NCI-H2107 treated with DMSO at 0.1 percent for 48 hours (cell line): ENCODE measurements at regions not wholly inside any gene's neighbourhood (a gene's known extent, or its start where the extent isn't known, plus 50 kb on each side); places are given as distances from the start of the nearest gene placed in this dataset.
"Not testable (repeated sequence)": the region's sequence is repeated elsewhere in the genome, so short reads cannot be mapped to it uniquely, and the experiment has no call there.

Experiments used
- DNase-seq: peaks from one replicate; lab custom pipeline; 2025; ENCODE audit not compliant: unreplicated experiment; lab: John Stamatoyannopoulos, UW

DNA sequence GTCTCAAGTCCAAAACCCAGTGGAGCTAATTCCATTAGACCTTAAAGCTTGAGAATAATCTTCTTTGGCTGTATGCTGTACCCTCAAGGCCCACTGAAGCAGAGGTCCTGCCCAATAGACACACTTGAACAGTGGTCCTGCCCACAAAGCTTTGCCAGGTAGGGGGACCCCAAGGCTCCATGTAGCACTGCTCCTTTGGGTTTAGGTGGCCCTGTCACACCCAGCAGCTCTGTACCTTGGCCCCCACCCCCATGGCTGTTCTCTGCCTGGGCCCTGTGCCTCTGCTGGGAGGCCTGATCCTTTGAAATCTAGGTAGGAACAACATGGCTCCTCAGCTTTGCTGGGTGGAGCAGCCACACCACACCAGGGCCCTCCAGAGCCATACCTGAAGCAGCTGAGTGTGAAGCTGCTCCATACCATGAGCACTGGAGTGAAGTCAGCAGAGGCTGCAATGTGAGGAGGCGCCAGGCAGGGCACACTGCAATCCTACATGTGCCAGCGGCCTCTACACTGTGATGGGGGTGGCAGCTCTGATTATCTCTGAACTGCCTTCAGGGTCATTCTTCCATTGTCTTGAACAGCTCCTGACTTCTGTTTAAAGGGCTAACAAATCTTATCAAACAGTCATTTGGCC lies 188.0 kb upstream of the CCDC54 start:
- no peak for DNase-seq

DNA sequence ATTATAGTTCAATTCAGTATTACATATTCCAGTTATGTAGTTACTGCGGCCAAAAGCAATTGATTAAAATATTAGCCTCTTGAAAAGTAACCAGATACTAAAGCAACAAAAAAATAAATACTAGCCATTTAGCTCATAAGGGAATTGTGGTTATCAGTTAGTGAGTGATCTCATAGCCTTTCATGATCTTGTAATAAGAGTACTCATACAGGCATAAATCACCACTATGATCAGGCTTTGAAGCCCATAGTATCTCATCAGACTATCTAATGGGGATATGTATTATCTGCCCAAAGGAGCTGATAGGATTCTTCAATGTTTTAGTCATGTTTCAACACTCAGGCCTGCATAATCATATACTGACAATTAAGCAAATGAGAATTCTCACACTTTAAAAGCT lies 184.1 kb upstream of the CCDC54 start:
- DNase-seq = no peak

DNA sequence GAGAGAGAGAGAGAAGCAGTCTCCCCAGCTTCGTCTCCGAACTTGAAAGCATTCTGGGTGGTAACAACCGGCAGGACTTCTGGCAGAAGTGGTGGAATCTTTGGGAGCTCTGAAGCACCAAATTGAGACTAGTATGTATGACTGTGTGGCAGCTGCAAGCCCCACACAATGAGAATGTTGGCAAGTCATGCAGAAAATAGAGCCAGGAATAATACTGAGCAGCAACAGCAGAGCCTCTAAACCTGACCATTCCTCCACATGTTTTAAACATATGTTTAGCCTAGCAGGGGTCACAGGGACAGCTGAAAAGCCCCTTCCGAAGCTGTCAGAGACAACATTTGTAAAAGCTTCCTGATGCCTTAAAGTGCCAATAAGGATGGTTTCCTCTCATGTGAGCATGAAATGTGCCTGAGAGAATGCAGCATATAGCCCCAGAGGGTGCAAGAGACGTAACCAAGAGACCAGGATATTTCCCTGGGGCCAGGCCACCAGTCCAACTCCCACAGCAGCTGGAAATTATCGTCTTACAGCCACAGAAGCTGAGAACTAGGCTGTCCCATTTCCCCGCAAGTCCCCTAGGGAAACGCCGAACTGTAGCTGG lies 178.6 kb upstream of the CCDC54 start:
- no peak for DNase-seq

DNA sequence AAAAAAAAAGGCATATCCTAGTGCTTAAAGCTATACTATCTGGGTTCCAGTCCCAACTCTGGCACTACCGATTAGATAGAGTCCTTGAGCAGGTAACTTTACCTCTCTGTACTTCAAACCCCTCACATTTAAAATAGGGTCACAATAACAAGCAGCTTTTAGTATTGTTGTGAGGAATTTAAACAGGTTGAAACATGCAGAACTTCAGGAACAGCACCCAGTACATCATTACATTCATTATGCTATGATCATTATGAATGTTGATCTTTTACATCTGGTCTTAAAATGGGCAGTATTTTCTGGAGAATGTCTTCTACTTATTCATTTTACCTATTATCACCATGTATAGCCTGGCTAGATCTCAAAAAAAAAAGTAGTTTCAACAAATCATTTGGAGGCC lies 176.1 kb upstream of the CCDC54 start:
- no peak for DNase-seq

DNA sequence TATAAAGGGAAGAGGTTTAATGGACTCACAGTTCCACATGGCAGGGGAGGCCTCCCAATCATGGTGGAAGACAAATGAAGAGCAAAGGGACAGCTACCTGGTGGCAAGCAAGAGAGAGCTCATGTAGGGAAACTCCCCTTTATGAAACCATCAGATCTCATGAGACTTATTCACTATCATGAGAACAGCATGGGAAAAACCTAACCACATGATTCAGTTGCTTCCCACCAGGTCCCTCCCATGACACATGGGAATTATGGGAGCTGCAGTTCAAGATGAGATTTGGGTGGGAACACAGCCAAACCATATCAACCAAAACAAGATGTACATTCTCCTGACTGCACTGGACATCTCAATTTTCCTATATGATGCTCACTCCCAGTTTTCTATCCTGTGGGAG lies 174.4 kb upstream of the CCDC54 start:
- not testable (repeated sequence) for DNase-seq

DNA sequence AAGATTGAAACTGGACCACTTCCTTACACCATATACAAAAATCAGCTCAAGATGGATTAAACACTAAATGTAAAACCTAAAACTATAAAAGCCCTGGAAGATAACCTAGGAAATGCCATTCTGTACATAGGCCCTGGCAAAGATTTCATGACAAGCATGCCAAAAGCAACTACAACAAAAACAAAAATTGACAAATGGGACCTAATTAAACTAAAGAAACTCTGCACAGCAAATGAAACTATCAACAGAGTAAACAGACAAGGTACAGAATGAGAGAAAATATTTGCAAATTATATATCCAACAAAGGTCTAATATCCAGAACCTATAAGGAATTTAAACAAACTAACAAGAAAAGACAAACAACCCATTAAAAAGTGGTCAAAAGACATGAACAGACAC lies 173.1 kb upstream of the CCDC54 start:
- no peak for DNase-seq

DNA sequence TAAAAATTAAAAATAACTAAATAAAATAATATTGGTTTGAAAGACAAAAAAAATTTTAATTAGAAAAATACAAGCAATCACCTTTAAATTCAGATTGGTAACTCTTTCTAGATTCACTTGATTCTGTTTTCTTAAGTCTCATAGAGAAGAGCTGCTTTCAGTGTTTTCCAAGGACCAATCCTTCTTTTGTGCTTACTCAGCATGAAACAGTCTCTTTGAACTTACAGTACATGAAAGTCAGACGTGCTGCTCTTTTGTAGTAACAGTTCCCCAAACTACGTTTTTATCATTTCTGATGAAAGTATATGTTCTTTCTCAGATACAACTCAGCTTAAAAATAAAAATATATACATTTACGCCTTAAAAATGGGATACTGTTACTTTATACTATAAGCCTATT lies 171.9 kb upstream of the CCDC54 start:
- no peak for DNase-seq

DNA sequence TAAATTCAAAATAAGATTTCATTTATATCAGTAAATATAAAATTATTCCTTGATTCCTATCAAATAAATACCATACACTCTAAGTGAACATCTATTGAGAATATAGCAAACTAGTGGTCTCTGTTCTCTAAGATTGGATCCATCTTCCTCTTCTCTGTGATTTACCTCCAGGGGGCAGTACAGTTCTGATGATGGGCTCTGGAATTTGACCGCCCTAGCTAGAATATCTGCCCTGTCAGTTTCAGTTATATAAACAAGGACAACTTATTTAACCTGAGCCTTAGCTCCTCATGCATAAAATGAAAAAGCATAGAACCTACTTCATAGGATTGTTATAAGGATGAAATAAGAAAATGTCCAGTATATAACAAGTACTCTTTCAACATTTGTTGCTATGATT lies 171.1 kb upstream of the CCDC54 start:
- DNase-seq = peak; percentile 35

DNA sequence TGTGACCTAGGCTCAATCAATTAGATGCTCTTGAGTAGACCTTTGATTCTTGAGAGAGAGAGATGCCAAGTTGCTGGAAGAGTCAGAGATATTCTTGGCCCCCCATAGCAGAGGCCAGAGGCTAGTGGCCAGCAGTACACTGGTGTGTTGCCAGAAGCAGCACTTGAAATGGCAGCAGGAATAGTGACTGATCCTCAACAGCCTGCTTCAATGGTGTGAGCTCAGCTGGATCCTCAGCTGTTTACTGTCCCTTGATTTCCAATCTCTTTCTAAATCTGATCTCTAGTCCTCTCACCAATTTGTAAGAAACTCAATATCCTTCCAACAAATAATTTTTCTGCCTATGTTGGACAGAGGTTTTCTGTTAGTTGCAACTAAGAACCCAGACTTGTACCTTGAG lies 170.3 kb upstream of the CCDC54 start:
- no peak for DNase-seq

DNA sequence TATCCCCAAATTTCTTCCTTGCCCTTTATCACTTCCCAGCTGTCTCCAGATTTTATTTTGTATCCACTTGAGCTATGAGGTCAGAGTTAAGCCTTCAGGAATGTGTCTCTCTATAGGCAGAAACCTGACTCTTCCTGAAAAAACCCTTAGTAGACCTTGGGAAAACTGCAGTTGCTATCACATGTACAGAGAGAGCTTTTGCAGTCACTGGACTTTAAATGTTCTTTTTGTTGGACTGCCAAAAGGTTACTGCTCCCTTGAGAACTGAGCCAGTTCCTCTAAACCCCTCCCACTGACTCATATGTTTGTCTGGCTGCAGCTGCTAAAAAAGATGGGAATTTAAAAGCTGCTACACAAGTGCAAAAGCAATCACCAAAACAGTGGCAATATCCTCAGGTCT lies 169.1 kb upstream of the CCDC54 start:
- peak; percentile 35 for DNase-seq

DNA sequence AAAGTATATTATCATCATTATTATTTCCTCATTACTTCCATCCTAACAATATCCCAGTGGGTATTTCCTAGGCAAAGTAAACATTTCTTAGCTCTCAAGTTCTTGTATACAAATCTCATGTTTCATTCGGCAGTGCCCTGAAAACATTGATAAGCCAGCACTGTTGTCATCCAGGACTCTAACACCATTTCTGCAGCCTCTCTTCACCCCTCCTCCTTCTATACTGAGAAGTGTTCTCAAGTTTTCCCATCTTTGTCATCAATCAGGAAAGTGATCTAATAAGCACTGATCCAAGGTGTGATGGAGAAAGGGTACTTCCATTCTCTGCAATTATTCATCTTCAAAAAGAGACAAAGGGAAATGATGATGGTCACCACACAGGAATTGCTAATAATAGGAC lies 168.4 kb upstream of the CCDC54 start:
- no peak for DNase-seq

DNA sequence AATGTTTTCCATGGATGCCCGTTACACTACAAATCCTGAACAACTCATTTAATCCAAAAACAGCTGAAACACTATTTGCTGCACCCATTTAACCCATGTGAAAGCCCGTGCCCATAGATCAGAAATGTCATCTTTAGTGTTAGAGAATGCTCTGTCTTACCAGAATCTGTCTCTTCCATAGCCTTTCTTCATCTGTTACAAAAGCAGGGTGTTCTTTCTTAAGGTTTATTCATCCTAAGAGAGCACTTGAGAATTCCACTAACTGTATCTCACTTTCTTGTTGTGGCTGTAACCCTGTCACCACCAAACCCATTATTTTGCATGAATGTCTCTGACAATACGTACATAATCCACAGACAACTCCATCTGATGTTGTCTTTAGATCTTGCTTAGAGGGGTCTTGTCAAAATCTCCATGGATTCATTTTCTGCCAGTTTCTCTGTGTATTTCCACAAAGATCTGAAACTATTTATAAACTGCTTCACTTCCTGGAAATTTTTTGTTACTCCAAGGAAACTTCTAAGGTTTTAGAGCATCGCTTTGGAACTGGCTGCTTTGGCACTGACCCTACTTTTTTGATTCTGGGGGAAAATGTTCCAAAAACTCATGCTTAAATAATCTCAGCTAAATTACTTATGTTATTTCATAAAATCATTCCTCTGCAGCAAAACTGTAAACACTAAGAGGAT lies 167.8 kb upstream of the CCDC54 start:
- DNase-seq = no peak

DNA sequence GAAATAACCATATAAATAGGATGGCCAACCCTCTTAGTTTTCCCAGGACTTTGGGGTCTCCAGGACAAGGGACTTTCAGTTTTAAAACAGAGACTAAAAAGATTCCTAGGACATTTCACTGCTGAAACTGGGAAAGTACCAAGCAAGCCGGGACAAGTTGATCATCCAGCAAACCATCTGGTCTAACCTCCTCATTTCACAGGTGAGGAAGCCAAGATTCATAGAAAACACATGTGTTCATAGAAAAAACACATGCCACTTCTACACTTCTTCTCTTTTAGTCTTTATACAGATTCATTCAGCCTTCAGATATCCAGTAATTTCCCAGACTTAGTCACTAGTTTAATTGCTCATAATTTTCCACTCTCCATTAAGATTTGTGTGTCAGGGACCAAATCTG lies 165.6 kb upstream of the CCDC54 start:
- DNase-seq = no peak

DNA sequence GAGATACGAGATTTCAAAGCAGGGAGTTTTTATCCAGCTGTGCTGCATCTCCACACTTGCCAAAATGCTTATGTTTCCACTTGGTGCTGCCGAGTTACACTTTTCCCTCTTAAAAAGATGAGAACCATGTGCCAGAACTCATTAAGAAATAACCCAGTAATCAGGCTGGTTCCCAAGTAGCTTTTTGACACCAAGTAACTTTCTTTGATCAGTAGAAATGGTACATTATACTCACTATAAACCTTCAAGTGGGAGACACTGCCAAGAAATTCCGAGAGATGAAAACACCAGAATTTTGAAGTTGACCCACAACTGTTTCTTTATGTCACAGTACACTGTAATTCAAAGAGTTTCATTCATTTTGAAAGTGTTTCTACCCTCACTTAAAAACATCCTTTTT lies 164.6 kb upstream of the CCDC54 start:
- no peak for DNase-seq

DNA sequence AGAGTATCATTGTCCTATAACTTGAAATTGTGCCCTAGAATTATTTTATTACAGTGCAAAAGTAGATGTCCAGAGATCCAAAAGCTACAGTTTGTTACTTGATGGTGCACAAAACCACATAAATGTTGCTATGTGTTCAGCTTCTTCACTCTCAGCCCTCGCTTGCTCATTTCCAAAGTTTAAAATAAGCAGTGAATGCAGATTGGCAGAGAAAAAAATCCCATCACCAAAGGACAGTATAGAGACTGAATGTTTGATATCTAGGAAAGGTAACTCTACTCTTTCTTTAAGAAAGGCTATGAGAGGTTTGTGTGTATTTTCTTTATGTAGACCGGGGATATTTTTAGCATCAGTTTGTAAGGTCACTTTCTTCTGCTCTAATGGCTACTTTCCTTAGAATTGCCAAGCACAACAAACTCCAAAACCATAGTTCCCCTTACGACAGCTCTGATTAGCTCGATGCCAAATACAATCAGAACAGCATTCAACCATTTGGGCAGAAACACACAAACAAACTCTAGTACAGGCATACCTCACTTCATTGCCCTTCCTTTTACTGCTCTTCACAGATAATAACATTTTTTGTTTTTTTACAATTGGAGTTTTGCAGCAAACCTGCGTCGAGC lies 164.1 kb upstream of the CCDC54 start:
- no peak for DNase-seq

DNA sequence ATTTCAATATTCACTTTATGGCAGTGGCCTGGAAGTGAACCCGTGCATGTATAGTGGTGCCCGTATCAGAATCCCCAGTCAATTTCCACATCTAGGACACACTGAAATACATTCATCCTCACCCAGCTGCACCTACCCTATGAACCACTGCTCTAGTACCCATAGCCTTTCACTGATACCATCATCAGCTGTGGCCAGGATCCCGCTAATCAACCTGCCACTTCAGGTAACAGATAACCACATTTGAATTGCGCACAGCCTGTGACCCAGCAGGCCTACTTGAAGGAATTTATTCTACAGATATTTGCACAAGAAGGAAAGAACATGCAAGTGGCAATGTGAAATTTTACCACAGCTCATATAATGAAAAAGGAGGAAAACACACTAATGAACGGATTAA lies 161.0 kb upstream of the CCDC54 start:
- DNase-seq = no peak

DNA sequence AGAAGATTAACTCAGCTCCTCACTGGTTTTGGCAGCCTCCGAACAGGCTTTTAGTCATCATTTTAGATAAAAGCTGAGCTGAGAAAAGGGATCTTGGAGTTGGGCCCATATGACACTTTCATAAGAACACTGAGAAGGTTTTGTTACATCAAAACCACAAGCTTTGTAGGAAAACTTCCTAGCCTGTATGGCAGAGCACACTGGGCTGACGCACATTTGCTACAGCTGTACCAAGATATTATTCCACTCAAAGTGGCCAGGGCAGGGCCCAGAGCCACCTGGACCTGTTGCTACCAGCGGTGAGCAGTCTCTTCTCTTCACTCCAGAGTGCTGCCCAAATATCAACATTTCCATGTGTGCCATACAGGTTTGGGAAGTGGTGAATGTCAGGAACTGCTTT lies 160.5 kb upstream of the CCDC54 start:
- no peak for DNase-seq

DNA sequence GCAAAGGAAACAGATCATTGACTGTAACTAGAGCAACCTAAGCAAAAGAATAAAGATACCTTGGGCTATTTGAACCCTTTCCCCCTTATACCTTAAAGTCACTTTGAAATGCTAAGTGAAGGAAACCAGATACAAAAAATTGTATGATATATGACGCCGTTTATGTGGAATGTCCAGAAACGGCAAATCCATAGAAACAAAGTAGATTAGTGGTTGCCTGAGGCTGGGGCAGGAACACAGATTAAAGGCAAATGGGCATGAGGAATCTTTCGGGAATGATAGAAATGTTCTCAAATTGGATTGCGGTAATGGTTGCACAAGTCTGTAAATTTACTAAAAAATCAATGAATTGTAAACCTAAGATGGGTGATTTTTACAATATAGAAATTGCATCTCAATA lies 160.1 kb upstream of the CCDC54 start:
- no peak for DNase-seq

DNA sequence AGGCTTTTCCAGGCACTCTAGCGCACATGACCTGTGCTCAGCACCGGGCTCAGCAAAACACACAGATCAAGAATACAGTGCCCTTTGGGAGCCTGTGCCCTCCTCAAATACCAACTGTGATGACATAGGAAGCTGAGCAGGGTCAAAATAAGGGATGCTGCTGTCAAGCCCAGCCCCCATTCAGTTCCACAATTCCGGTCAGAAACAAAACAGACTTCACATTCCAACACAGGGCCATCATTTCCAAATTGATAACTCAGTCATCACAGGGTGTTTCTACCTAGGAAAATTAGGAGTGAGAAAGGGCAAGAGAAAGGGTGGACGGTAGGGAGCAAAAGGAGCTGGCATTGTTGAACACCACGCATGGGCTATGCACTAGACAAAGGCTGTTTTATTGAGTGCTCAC lies 158.4 kb upstream of the CCDC54 start:
- DNase-seq = no peak

DNA sequence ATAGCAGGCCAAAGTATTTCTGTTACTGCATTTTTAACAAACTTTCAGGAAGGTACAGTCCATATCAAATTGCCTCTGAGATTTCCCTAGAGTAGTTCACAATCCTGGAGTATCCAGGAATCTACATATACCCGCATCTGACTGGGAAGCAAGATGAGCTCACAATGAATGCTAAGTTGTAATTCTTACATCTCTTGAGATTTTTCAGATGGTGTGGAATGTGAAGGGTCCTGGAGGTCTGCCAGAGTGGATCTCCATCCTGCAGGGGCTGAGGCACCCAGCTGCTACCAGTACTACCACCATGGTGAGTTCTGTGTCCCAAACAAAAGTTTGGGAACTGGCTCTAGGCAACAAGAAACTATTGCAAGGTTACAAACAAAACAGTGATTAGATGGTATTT lies 156.7 kb upstream of the CCDC54 start:
- no peak for DNase-seq

DNA sequence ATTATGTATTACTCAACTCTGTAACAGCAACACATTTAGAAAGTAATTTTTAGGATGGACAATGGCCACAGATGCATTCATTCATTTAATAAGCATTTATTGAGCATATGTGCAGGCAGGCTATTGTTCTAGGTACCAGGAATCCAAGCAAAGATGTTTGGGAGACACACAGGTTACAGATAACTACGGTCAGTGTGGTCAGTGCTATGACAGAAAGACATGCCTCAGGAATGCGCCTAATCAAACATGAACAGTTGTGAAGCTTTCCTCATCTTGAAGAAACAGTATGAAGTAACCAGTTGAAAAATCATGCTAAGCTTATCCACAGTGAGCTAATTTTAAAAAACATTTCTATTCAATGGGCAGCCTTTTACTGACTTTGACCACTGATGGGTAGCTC lies 155.4 kb upstream of the CCDC54 start:
- no peak for DNase-seq

DNA sequence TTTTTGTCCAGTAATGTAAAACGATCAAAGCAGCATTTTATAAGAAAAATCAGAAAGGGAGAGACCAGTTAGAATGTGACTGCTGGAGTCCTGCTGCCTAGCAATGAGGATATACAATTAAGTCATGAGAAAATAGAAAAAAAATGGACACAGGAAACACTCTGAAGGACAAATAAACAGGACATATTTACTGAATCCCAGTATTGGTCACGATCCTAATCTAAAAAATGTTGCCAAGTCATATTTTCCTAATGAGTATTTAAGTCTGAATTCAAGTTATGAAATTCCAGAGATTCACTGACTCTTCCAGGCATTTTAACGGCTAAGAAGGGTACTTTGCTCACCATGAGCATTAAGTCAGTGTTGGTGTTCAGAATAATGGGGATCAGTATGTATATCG lies 154.3 kb upstream of the CCDC54 start:
- DNase-seq = no peak
